Type B pancreatic cell (in vitro differentiated cells): ENCODE measurements at regions not wholly inside any gene's neighbourhood (a gene's known extent, or its start where the extent isn't known, plus 50 kb on each side); places are given as distances from the start of the nearest gene placed in this dataset.
"Not testable (repeated sequence)": the region's sequence is repeated elsewhere in the genome, so short reads cannot be mapped to it uniquely, and the experiment has no call there.

Source experiments
- DNase-seq: peaks from one replicate; pipeline ENCODE4 v3.0.0; 2021; ENCODE audit warnings: mixed read lengths; ENCODE audit not compliant: unreplicated experiment; ENCODE audit errors: extremely low spot score
- H3K27ac Mint-ChIP-seq: 2 replicates; pipeline ENCODE4 v1.8.0; 2021; ENCODE audit warnings: mild to moderate bottlenecking, mixed read lengths
- H3K27me3 Mint-ChIP-seq: 2 replicates; pipeline ENCODE4 v1.8.0; 2021; ENCODE audit warnings: mixed read lengths
- H3K36me3 Mint-ChIP-seq: 2 replicates; pipeline ENCODE4 v1.8.0; 2021; ENCODE audit warnings: mixed read lengths
- H3K4me1 Mint-ChIP-seq: one replicate; pipeline ENCODE4 v1.8.0; 2021; ENCODE audit warnings: mixed read lengths; ENCODE audit not compliant: unreplicated experiment
- H3K4me3 Mint-ChIP-seq: 2 replicates; pipeline ENCODE4 v1.8.0; 2021; ENCODE audit warnings: mild to moderate bottlenecking, mixed read lengths
- H3K9me3 Mint-ChIP-seq: 2 replicates; pipeline ENCODE4 v1.8.0; 2021; ENCODE audit warnings: mixed read lengths
- TF ChIP-seq, protein P1 (sequence below): fragments of 200-600 bp; sonication (generic); conservative IDR thresholded peaks from 2 replicates; pipeline ENCODE4 v1.5.0; 2021; ENCODE audit warnings: antibody characterized with exemption, mild to moderate bottlenecking

DNA sequence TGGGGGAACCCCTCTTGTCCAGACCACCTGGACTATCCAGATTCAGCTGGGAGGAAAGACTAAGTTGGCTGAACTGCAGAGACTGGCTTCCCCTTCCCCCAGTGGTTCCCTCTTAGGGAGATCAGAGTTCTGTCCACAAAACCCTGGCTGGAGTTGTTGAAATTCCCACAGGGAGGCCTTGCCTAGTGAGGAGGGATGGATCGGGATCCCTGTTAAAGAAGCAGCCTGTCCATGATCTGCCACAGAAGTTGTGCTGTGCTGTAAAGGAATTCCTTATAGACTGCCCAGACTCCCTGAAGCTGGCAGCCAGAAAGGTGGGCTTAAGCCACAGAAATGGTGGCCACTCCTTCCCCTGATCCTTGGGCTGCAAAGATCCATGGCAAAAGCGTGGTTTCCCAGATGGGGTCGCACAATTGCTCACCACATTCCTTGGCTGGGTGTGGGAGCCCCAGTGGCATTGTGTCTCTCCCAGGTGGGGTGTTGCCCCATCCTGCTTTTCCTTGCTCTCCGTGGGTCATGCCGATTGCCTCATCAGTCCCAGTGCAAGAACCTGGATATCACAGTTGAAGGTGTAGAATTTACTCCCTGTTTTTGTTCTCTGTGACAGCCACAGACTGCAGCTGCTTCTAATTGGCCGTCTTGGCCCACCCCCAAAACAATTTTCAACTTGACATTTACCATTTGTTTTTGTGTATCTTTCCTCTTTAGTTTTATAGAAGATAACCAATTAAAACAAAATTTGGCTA lies 342.4 kb downstream of the FGF10 start:
- Mint-ChIP-seq H3K4me1 (no peaks in the 10 kb centered on the region), H3K36me3 (no peaks in the 10 kb centered on the region), H3K27me3 (no peaks in the 10 kb centered on the region), H3K27ac (no peak overlapping the region), H3K4me3 (no peak overlapping the region), H3K9me3 (peaks cover 5% of the 10 kb centered on the region)
- TF ChIP-seq, protein P1, sequence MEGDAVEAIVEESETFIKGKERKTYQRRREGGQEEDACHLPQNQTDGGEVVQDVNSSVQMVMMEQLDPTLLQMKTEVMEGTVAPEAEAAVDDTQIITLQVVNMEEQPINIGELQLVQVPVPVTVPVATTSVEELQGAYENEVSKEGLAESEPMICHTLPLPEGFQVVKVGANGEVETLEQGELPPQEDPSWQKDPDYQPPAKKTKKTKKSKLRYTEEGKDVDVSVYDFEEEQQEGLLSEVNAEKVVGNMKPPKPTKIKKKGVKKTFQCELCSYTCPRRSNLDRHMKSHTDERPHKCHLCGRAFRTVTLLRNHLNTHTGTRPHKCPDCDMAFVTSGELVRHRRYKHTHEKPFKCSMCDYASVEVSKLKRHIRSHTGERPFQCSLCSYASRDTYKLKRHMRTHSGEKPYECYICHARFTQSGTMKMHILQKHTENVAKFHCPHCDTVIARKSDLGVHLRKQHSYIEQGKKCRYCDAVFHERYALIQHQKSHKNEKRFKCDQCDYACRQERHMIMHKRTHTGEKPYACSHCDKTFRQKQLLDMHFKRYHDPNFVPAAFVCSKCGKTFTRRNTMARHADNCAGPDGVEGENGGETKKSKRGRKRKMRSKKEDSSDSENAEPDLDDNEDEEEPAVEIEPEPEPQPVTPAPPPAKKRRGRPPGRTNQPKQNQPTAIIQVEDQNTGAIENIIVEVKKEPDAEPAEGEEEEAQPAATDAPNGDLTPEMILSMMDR: no peak
- DNase-seq: no peak

DNA sequence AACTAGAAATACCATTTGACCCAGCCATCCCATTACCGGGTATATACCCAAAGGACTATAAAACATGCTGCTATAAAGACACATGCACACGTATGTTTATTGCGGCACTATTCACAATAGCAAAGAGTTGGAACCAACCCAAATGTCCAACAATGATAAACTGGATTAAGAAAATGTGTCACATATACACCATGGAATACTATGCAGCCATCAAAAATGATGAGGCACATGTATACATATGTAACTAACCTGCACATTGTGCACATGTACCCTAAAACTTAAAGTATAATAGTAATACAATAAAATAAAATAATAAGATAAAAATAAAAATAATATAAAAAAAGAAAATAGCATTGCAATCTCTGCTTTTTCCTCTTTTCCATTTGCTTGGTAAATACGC lies 344.7 kb downstream of the FGF10 start:
- H3K9me3 Mint-ChIP-seq, DNase-seq, H3K27ac Mint-ChIP-seq, H3K27me3 Mint-ChIP-seq, H3K4me1 Mint-ChIP-seq, H3K4me3 Mint-ChIP-seq, H3K36me3 Mint-ChIP-seq: not testable (repeated sequence)

DNA sequence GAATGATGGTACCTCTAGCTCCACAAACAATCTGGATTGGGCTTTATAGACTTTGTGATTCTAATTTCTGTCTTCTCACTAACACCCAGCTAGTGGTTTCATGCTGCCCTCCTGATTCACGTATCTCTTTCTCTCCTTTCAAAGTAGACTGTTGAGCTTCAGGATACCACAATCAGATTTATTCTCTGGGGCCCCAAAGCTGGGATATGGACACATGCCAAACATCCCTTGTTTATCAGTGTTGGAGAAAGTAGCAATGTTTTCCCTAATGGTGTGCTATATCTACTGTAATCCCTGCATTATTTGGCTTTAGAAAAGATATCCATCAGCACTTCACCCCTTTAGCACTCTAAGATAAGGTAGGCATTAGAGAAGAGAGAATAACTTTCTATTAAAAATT lies 361.0 kb downstream of the FGF10 start:
- DNase-seq: no peak
- no peaks in the 10 kb centered on the region for H3K4me1 Mint-ChIP-seq
- no peak overlapping the region for H3K4me3 Mint-ChIP-seq
- H3K36me3 Mint-ChIP-seq: no peaks in the 10 kb centered on the region
- TF ChIP-seq, protein P1: no peak
- no peak overlapping the region for H3K27ac Mint-ChIP-seq
- no peaks in the 10 kb centered on the region for H3K9me3 Mint-ChIP-seq
- H3K27me3 Mint-ChIP-seq: no peaks in the 10 kb centered on the region

DNA sequence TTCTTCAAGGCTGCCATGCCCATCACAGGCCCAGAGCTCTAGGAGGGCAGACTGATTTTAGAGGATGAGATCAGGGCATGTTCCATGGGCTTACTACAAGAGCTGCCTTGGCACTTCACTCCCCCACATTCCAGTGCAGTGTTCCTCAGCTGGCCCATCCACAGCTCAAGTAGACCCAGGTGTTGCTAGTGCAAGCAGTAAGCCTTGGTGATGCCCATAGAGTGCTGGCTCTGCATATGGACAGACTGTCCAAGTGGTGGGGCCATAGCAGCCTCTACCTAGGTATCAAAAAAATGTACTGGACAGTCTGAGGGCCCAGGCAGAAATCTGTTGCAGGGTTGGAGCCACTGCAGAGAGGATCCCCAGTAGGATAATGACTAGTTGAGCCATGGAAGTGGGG lies 366.6 kb downstream of the FGF10 start:
- no peak overlapping the region for H3K4me3 Mint-ChIP-seq
- H3K36me3 Mint-ChIP-seq: no peaks in the 10 kb centered on the region
- H3K27ac Mint-ChIP-seq: no peak overlapping the region
- DNase-seq: no peak
- no peaks in the 10 kb centered on the region for H3K4me1 Mint-ChIP-seq
- no peaks in the 10 kb centered on the region for H3K27me3 Mint-ChIP-seq
- no peaks in the 10 kb centered on the region for H3K9me3 Mint-ChIP-seq
- TF ChIP-seq, protein P1: no peak

DNA sequence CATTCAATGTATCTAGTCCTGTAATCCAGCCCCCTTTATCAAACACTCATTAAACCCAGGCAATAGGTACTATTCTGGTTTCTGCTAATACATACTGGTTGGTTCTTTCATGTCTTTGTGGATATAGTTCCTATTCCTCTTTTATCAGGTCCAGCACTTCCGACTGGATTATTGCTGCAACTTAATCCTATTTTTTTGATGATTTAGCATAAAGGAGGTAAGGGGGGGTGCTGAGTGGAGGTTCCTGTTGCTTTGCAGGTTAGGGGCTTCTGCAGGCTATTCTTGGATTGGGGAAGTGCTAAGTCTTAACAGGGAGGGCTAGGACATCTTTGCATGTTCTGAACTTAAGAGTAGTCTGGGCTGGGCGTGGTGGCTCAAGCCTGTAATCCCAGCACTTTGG lies 377.7 kb downstream of the FGF10 start:
- no peak overlapping the region for H3K27ac Mint-ChIP-seq
- H3K9me3 Mint-ChIP-seq: peaks cover 10% of the 10 kb centered on the region
- H3K27me3 Mint-ChIP-seq: no peaks in the 10 kb centered on the region
- H3K4me1 Mint-ChIP-seq: no peaks in the 10 kb centered on the region
- H3K4me3 Mint-ChIP-seq: no peak overlapping the region
- TF ChIP-seq, protein P1: no peak
- no peak for DNase-seq
- no peaks in the 10 kb centered on the region for H3K36me3 Mint-ChIP-seq

DNA sequence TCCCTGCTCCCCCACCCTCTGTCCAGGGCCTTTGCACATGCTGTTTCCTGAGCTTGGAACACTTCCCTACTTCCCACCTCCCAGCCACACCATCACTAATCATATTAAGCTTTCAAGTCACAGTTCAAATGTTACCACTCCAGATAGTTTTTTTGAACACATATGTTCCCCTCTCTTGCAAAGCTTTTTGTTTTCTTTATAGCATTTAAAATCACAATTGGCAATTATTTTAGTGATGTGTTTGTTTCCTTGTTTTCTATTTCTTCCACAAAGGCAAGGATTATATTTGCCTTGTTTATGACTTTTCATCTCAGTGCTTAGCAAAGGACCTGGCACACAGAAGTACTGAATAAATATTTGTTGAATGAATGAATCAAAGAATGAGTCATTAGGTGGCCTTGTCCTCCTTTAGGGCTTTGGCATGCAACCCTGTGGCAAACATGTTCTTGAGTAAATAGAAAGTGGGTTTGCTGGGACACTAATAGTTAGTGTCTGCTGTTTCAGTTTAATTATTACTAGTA lies 386.8 kb downstream of the FGF10 start:
- H3K27ac Mint-ChIP-seq: no peak overlapping the region
- no peaks in the 10 kb centered on the region for H3K4me1 Mint-ChIP-seq
- TF ChIP-seq, protein P1: no peak
- no peak overlapping the region for H3K4me3 Mint-ChIP-seq
- DNase-seq: no peak
- no peaks in the 10 kb centered on the region for H3K9me3 Mint-ChIP-seq
- no peaks in the 10 kb centered on the region for H3K36me3 Mint-ChIP-seq
- H3K27me3 Mint-ChIP-seq: no peaks in the 10 kb centered on the region
